Endothelial cell of umbilical vein (primary cell): ENCODE measurements at regions not wholly inside any gene's neighbourhood (a gene's known extent, or its start where the extent isn't known, plus 50 kb on each side); places are given as distances from the start of the nearest gene placed in this dataset.

Experiments
- BruUV-seq: library from RNA; stranded (reverse); fragments of 400-500 nt; replicated peaks from 2 replicates; lab custom pipeline; 2021; lab: Mats Ljungman, UMichigan
- CTCF ChIA-PET: fragments of 300-600, 350-600 bp; sonication (Branson Sonifier 250); formaldehyde crosslinking; loops from one replicate; lab custom pipeline; 2021; ENCODE audit warnings: antibody characterized with exemption, inconsistent platforms; lab: Charles Lee
- POLR2A ChIA-PET: fragments of 300-600, 350-600 bp; sonication (Branson Sonifier 250); formaldehyde crosslinking; loops from one replicate; lab custom pipeline; 2021; ENCODE audit warnings: antibody characterized with exemption, inconsistent platforms; lab: Charles Lee
- DNase-seq: peaks from one replicate; pipeline ENCODE4 v3.0.0-alpha.2; 2011; ENCODE audit warnings: low read depth, low spot score
- FAIRE-seq: peaks from 2 replicates; lab custom pipeline; 2011; peaks lifted over from hg19 to GRCh38; lab: Jason Lieb, UNC
- H2AFZ ChIP-seq: 2 replicates; pipeline ENCODE4 v1.6.0; 2012; ENCODE audit warnings: low read depth, low read length, control low read depth, inconsistent platforms
- H3K27ac ChIP-seq: 2 replicates; pipeline ENCODE4 v1.5.1; 2011; ENCODE audit warnings: low read depth, mild to moderate bottlenecking, control low read depth, low read length, moderate library complexity; ENCODE audit not compliant: insufficient read depth
- H3K27me3 ChIP-seq, 2 experiments: 2 replicates each; pipeline versions ENCODE4 v1.6.0 to v1.6.1; 2011; ENCODE audit warnings: low read length in 2 of 2, mixed read lengths in 1 of 2; ENCODE audit not compliant: control insufficient read depth in 2 of 2, insufficient read depth in 2 of 2
- H3K36me3 ChIP-seq, 2 experiments: 2 replicates in 1 of 2; 3 replicates in 1 of 2; pipeline ENCODE4 v1.5.1; 2011; ENCODE audit warnings: low read length in 2 of 2, mild to moderate bottlenecking in 1 of 2, moderate library complexity in 1 of 2; ENCODE audit not compliant: control insufficient read depth in 2 of 2, insufficient read depth in 2 of 2; ENCODE audit errors: extremely low read depth in 1 of 2
- H3K4me1 ChIP-seq: 3 replicates; pipeline ENCODE4 v1.5.1; 2011; ENCODE audit warnings: mild to moderate bottlenecking, low read length; ENCODE audit not compliant: control insufficient read depth, insufficient read depth; ENCODE audit errors: extremely low read depth
- H3K4me2 ChIP-seq: 2 replicates; pipeline ENCODE4 v1.6.1; 2011; ENCODE audit warnings: low read length, control low read depth, mixed read lengths; ENCODE audit not compliant: insufficient read depth
- H3K4me3 ChIP-seq, 3 experiments: fragments of 200-600 bp in 1 of 3; sonication (generic), shearing (Covaris generic) in 1 of 3; replicated peaks in 1 of 3; 2 replicates each; pipeline ENCODE4 v1.5.1; 2011 to 2016; ENCODE audit warnings: control low read depth in 3 of 3, low read length in 3 of 3, mild to moderate bottlenecking in 2 of 3, inconsistent platforms in 1 of 3, low read depth in 1 of 3, moderate library complexity in 1 of 3; ENCODE audit not compliant: insufficient read depth in 1 of 3
- H3K79me2 ChIP-seq: 2 replicates; pipeline ENCODE4 v1.6.0; 2012; ENCODE audit warnings: low read length, inconsistent platforms; ENCODE audit not compliant: control insufficient read depth, insufficient read depth
- H3K9ac ChIP-seq: replicated peaks from 2 replicates; pipeline ENCODE3; 2011; ENCODE audit warnings: low read length, control low read depth; ENCODE audit not compliant: insufficient read depth; ENCODE audit errors: extremely low read depth
- H3K9me1 ChIP-seq: replicated peaks from 3 replicates; pipeline ENCODE4 v1.6.0; 2011; ENCODE audit warnings: mild to moderate bottlenecking, low read length; ENCODE audit not compliant: control insufficient read depth, insufficient read depth; ENCODE audit errors: extremely low read depth
- H3K9me3 ChIP-seq: replicated peaks from 2 replicates; pipeline ENCODE4 v1.5.1; 2012; ENCODE audit warnings: low read length, inconsistent platforms; ENCODE audit not compliant: control insufficient read depth, insufficient read depth
- H4K20me1 ChIP-seq: replicated peaks from 2 replicates; pipeline ENCODE3; 2011; ENCODE audit warnings: mild to moderate bottlenecking, low read length; ENCODE audit not compliant: control insufficient read depth, insufficient read depth; ENCODE audit errors: extremely low read depth
- EZH2 ChIP-seq: IDR thresholded peaks from 2 replicates; pipeline ENCODE4 v1.6.1; 2012; ENCODE audit warnings: borderline replicate concordance, low read depth, mild to moderate bottlenecking, moderate library complexity, low read length, inconsistent platforms; ENCODE audit not compliant: severe bottlenecking
- FOS ChIP-seq: IDR thresholded peaks from 2 replicates; pipeline ENCODE4 v1.6.1; 2011; ENCODE audit warnings: mild to moderate bottlenecking, low read length, moderate library complexity, borderline replicate concordance; ENCODE audit not compliant: insufficient read depth
- GATA2 ChIP-seq: IDR thresholded peaks from 2 replicates; pipeline ENCODE4 v1.7.0; 2011; ENCODE audit warnings: low read depth, mild to moderate bottlenecking, moderate library complexity, mixed read lengths, low read length; ENCODE audit not compliant: insufficient read length, insufficient read depth
- JUN ChIP-seq: IDR thresholded peaks from 2 replicates; pipeline ENCODE4 v1.6.1; 2011; ENCODE audit warnings: borderline replicate concordance, low read depth; ENCODE audit not compliant: insufficient read length, insufficient read depth
- MYC ChIP-seq: IDR thresholded peaks from one replicate; pipeline ENCODE4 v1.6.1; 2011; ENCODE audit warnings: mild to moderate bottlenecking, low read depth, low read length
- POLR2A ChIP-seq: IDR thresholded peaks from 2 replicates; pipeline ENCODE4 v1.6.1; 2012; ENCODE audit warnings: low read depth, mild to moderate bottlenecking, control low read depth, low read length
- POLR2AphosphoS5 ChIP-seq: IDR thresholded peaks from 2 replicates; pipeline ENCODE4 v1.6.1; 2012; ENCODE audit warnings: low read depth, mild to moderate bottlenecking, control low read depth, low read length, moderate library complexity; ENCODE audit not compliant: insufficient read depth
- dilution Hi-C: fragments of 300-500 bp; cut with MboI; formaldehyde crosslinking; loops from one replicate; pipeline ENCODE4 v1.15.0; 2019; ENCODE audit warnings: low sequenced_read_pairs; ENCODE audit not compliant: extremely low pct_ligation_motif_present
- intact Hi-C: fragments of 100-400 bp; cut with micrococcal nuclease; formaldehyde crosslinking; loops from one replicate; pipeline ENCODE4 v1.10.0; 2022
- TF ChIP-seq, protein P1 (sequence below): IDR thresholded peaks from 2 replicates; pipeline ENCODE4 v1.6.1; 2011; ENCODE audit not compliant: insufficient read depth, insufficient read length
- TF ChIP-seq, protein P2 (sequence below), 2 donors: IDR thresholded peaks; 1 replicate in 1 of 2; 2 replicates in 1 of 2; pipeline ENCODE4 v1.5.1; 2011; ENCODE audit warnings: low read length in 2 of 2, mild to moderate bottlenecking in 2 of 2, moderate library complexity in 2 of 2, control low read depth in 1 of 2, inconsistent platforms in 1 of 2, low read depth in 1 of 2; ENCODE audit not compliant: insufficient read depth in 1 of 2; ENCODE audit errors: extremely low read depth in 1 of 2

DNA sequence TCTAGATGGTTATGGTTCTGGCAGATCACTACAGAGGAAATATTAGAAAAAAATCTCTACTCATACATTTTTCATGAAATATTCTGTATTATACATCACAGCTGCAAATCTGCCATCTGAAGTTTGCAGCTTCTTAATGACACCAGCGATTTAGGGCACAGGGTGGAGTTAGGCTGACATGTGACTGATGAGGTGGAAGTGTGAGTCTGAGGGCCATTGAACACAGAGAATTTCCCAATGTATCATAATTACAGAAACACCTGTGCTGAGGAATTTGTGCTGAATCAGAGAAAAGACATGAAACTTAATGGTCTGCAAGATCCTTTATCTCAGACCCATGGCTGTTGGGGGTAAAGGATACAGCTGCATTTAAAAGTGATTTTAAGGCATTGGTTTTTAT is 2025.6 kb upstream of the AGA start:
- Histone ChIP-seq H3K4me2 (no peak overlapping the region), H3K27me3 (no peaks in the 10 kb centered on the region), H3K27ac (no peak overlapping the region), H3K36me3 (no peaks in the 10 kb centered on the region), H3K4me1 (no peaks in the 10 kb centered on the region), H4K20me1 (no peaks in the 10 kb centered on the region), H2AFZ (no peak overlapping the region), H3K9me3 (no peaks in the 10 kb centered on the region), H3K9me1 (no peaks in the 10 kb centered on the region), H3K4me3 (no peak overlapping the region), H3K9ac (no peak overlapping the region), H3K79me2 (no peaks in the 10 kb centered on the region)
- no peak for FAIRE-seq
- ChIA-PET CTCF (no interaction called here), POLR2A (no interaction called here)
- intact Hi-C loops: no loop called here
- no TSS peak for BruUV-seq
- no peak for TF ChIP-seq POLR2AphosphoS5
- TF ChIP-seq MYC: no peak
- TF ChIP-seq POLR2A: no peak
- TF ChIP-seq JUN: no peak
- TF ChIP-seq, protein P1, sequence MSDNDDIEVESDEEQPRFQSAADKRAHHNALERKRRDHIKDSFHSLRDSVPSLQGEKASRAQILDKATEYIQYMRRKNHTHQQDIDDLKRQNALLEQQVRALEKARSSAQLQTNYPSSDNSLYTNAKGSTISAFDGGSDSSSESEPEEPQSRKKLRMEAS: no peak
- no peak for TF ChIP-seq FOS
- TF ChIP-seq EZH2: no peak
- no peak for TF ChIP-seq GATA2
- TF ChIP-seq, protein P2, sequence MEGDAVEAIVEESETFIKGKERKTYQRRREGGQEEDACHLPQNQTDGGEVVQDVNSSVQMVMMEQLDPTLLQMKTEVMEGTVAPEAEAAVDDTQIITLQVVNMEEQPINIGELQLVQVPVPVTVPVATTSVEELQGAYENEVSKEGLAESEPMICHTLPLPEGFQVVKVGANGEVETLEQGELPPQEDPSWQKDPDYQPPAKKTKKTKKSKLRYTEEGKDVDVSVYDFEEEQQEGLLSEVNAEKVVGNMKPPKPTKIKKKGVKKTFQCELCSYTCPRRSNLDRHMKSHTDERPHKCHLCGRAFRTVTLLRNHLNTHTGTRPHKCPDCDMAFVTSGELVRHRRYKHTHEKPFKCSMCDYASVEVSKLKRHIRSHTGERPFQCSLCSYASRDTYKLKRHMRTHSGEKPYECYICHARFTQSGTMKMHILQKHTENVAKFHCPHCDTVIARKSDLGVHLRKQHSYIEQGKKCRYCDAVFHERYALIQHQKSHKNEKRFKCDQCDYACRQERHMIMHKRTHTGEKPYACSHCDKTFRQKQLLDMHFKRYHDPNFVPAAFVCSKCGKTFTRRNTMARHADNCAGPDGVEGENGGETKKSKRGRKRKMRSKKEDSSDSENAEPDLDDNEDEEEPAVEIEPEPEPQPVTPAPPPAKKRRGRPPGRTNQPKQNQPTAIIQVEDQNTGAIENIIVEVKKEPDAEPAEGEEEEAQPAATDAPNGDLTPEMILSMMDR (IDR thresholded peaks at IDR 0.05; ENCODE audit: extremely low read depth in 1 of 2, insufficient read depth in 1 of 2, low read depth in 1 of 2, low read length in 2 of 2): no peak
- dilution Hi-C loops: no loop called here
- DNase-seq: no peak
